Panc1 (cell line): ENCODE measurements at regions not wholly inside any gene's neighbourhood (a gene's known extent, or its start where the extent isn't known, plus 50 kb on each side); places are given as distances from the start of the nearest gene placed in this dataset.

Source experiments
- ATAC-seq: fragments of 200-7000 bp; cut with Tn5 transposase; 2 replicates; pipeline ENCODE4 v1.9.1; 2020; ENCODE audit warnings: mild to moderate bottlenecking, moderate library complexity
- BruUV-seq: library from RNA; stranded (reverse); fragments of 400-500 nt; replicated peaks from 2 replicates; lab custom pipeline; 2021; lab: Mats Ljungman, UMichigan
- CTCF ChIA-PET: fragments of 300-600 bp; sonication (Branson Sonifier 250); formaldehyde crosslinking; loops from one replicate; lab custom pipeline; 2022; ENCODE audit warnings: antibody characterized with exemption; lab: Charles Lee
- POLR2A ChIA-PET: fragments of 300-600 bp; sonication (Branson Sonifier 250); formaldehyde crosslinking; loops from one replicate; lab custom pipeline; 2022; ENCODE audit warnings: antibody characterized with exemption; lab: Charles Lee
- DNase-seq: peaks from one replicate; pipeline ENCODE4 v3.0.0-alpha.2; 2010; ENCODE audit warnings: low read depth, low spot score
- H3K27ac ChIP-seq: 2 replicates; pipeline ENCODE4 v1.5.1; 2011; ENCODE audit warnings: mild to moderate bottlenecking, low read length, inconsistent platforms
- H3K27me3 ChIP-seq: fragments of 200-500 bp; sonication (Bioruptor generic); 2 replicates; pipeline ENCODE4 v1.6.0; 2014; ENCODE audit warnings: low read length, inconsistent platforms; ENCODE audit not compliant: control insufficient read depth, insufficient read depth
- H3K36me3 ChIP-seq: fragments of 200-500 bp; sonication (Bioruptor generic); 2 replicates; pipeline ENCODE4 v1.5.1; 2014; ENCODE audit warnings: inconsistent platforms, mild to moderate bottlenecking, low read length, moderate library complexity; ENCODE audit not compliant: control insufficient read depth, insufficient read depth
- H3K4me1 ChIP-seq: 2 replicates; pipeline ENCODE4 v1.5.1; 2011; ENCODE audit warnings: inconsistent platforms, mild to moderate bottlenecking, low read length, moderate library complexity; ENCODE audit not compliant: control insufficient read depth, insufficient read depth
- H3K4me3 ChIP-seq, 2 experiments: 2 replicates each; pipeline ENCODE4 v1.5.1; 2011 to 2012; ENCODE audit warnings: low read depth in 2 of 2, low read length in 2 of 2, mild to moderate bottlenecking in 2 of 2, inconsistent platforms in 1 of 2, moderate library complexity in 1 of 2
- H3K9me3 ChIP-seq: fragments of 200-500 bp; sonication (Bioruptor generic); 2 replicates; pipeline ENCODE4 v1.5.1; 2014; ENCODE audit warnings: low read depth, mild to moderate bottlenecking, inconsistent platforms, low read length, moderate library complexity; ENCODE audit not compliant: control insufficient read depth, insufficient read depth
- POLR2AphosphoS5 ChIP-seq: IDR thresholded peaks from 2 replicates; pipeline ENCODE4 v1.6.1; 2012; ENCODE audit warnings: mild to moderate bottlenecking, low read depth, low read length, moderate library complexity
- SIN3A ChIP-seq: IDR thresholded peaks from 2 replicates; pipeline ENCODE4 v1.6.1; 2012; ENCODE audit warnings: low read depth, mild to moderate bottlenecking, low read length, moderate library complexity, borderline replicate concordance; ENCODE audit not compliant: insufficient read depth
- TCF7L2 ChIP-seq: IDR thresholded peaks from 2 replicates; pipeline ENCODE4 v1.6.1; 2011; ENCODE audit warnings: mild to moderate bottlenecking, low read depth, low read length, inconsistent platforms
- in situ Hi-C: cut with HindIII; loops from 2 replicates; pipeline ENCODE4 v1.10.0; 2016; ENCODE audit warnings: low sequenced_read_pairs, low pct_unique_long_range_greater_than_20kb
- intact Hi-C: fragments of 100-400 bp; cut with micrococcal nuclease; formaldehyde crosslinking; loops from one replicate; pipeline ENCODE4 v1.10.0; 2022; ENCODE audit not compliant: unreplicated experiment
- TF ChIP-seq, protein P1 (sequence below), 2 experiments: IDR thresholded peaks; 2 replicates each; pipeline ENCODE4 v1.6.1; 2011 to 2012; ENCODE audit warnings: low read depth in 2 of 2, control low read depth in 1 of 2, low read length in 1 of 2, mild to moderate bottlenecking in 1 of 2, moderate library complexity in 1 of 2; ENCODE audit not compliant: insufficient read depth in 1 of 2
- TF ChIP-seq, protein P2 (sequence below): fragments of 450-650 bp; IDR thresholded peaks from 2 replicates; pipeline ENCODE4 v1.5.1; 2017; ENCODE audit warnings: mild to moderate bottlenecking

DNA sequence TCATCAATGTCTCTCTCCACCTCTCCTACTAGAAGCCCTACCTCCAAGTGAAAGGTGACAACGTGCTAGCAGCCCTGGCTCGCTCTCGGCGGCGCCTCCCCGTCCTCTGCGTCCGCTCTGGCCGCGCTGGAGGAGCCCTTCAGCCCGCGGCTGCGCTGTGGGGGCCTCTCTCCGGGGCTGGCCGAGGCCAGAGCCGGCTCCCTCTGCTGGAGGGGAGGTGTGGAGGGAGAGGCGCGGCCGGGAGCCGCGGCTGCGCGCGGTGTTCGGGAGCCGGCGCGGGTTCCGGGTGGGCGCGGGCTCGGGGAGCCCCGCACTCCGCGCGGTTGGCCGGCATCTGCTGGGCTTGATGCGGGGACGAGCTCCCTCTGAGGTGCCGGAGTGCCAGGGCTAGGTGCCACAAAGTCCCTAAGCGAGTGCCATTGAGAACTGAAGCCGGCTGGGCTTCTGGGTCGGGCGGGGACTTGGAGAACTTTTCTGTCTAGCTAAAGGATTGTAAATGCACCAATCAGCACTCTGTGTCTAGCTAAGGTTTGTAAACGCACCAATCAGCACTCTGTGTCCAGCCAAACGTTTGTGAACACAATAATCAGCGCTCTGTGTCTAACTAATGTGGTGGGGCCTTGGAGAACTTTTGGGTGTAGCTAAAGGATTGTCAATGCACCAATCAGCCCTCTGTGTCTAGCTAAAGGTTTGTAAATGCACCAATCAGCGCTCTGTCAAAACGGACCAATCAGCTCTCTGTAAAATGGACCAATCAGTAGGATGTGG, 84.8 kb upstream of the ARRDC4 start:
- TF ChIP-seq, protein P1, sequence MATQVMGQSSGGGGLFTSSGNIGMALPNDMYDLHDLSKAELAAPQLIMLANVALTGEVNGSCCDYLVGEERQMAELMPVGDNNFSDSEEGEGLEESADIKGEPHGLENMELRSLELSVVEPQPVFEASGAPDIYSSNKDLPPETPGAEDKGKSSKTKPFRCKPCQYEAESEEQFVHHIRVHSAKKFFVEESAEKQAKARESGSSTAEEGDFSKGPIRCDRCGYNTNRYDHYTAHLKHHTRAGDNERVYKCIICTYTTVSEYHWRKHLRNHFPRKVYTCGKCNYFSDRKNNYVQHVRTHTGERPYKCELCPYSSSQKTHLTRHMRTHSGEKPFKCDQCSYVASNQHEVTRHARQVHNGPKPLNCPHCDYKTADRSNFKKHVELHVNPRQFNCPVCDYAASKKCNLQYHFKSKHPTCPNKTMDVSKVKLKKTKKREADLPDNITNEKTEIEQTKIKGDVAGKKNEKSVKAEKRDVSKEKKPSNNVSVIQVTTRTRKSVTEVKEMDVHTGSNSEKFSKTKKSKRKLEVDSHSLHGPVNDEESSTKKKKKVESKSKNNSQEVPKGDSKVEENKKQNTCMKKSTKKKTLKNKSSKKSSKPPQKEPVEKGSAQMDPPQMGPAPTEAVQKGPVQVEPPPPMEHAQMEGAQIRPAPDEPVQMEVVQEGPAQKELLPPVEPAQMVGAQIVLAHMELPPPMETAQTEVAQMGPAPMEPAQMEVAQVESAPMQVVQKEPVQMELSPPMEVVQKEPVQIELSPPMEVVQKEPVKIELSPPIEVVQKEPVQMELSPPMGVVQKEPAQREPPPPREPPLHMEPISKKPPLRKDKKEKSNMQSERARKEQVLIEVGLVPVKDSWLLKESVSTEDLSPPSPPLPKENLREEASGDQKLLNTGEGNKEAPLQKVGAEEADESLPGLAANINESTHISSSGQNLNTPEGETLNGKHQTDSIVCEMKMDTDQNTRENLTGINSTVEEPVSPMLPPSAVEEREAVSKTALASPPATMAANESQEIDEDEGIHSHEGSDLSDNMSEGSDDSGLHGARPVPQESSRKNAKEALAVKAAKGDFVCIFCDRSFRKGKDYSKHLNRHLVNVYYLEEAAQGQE (IDR thresholded peaks at IDR 0.05; ENCODE audit: insufficient read depth in 1 of 2, low read depth in 2 of 2, low read length in 1 of 2): no peak
- TF ChIP-seq POLR2AphosphoS5: no peak
- TF ChIP-seq SIN3A: no peak
- TF ChIP-seq TCF7L2: no peak
- TF ChIP-seq, protein P2, sequence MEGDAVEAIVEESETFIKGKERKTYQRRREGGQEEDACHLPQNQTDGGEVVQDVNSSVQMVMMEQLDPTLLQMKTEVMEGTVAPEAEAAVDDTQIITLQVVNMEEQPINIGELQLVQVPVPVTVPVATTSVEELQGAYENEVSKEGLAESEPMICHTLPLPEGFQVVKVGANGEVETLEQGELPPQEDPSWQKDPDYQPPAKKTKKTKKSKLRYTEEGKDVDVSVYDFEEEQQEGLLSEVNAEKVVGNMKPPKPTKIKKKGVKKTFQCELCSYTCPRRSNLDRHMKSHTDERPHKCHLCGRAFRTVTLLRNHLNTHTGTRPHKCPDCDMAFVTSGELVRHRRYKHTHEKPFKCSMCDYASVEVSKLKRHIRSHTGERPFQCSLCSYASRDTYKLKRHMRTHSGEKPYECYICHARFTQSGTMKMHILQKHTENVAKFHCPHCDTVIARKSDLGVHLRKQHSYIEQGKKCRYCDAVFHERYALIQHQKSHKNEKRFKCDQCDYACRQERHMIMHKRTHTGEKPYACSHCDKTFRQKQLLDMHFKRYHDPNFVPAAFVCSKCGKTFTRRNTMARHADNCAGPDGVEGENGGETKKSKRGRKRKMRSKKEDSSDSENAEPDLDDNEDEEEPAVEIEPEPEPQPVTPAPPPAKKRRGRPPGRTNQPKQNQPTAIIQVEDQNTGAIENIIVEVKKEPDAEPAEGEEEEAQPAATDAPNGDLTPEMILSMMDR: no peak
- POLR2A ChIA-PET: no interaction called here
- in situ Hi-C loops: no loop called here
- no peaks in the 10 kb centered on the region for H3K9me3 ChIP-seq
- no peak overlapping the region for H3K27ac ChIP-seq
- no peaks in the 10 kb centered on the region for H3K27me3 ChIP-seq
- no TSS peak for BruUV-seq
- ATAC-seq (no peak), DNase-seq (no peak)
- H3K4me3 ChIP-seq: peak overlapping the region in 1 of 2 experiments; percentile 11; a peak in 1 of 4 replicates
- intact Hi-C loops: no loop called here
- H3K4me1 ChIP-seq: no peaks in the 10 kb centered on the region
- no peaks in the 10 kb centered on the region for H3K36me3 ChIP-seq
- CTCF ChIA-PET: no interaction called here

DNA sequence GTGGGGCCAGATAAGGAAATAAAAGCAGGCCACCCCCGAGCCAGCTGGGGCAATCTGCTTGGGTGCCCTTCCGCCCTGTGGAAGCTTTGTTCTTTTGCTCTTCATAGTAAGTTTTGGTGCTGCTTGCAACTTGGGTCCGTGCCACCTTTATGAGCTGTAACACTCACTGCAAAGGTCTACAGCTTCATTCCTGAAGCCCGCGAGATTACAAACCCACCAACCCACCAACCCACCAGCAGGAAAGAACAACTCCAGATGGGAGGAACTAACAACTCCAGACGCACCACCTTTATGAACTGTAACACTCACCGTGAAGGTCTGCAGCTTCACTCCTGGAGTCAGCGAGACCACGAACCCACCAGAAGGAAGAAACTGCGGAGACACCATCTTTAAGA, 84.2 kb upstream of the ARRDC4 start:
- no peaks in the 10 kb centered on the region for H3K36me3 ChIP-seq
- intact Hi-C loops (no loop called here), in situ Hi-C loops (no loop called here)
- no peaks in the 10 kb centered on the region for H3K4me1 ChIP-seq
- no peak overlapping the region for H3K27ac ChIP-seq
- ChIA-PET CTCF (no interaction called here), POLR2A (no interaction called here)
- no peaks in the 10 kb centered on the region for H3K27me3 ChIP-seq
- H3K4me3 ChIP-seq: no peak overlapping the region
- DNase-seq (no peak), ATAC-seq (no peak)
- H3K9me3 ChIP-seq: no peaks in the 10 kb centered on the region
- TF ChIP-seq, protein P2: no peak
- no peak for TF ChIP-seq TCF7L2
- TF ChIP-seq POLR2AphosphoS5: no peak
- TF ChIP-seq, protein P1 (IDR thresholded peaks at IDR 0.05; ENCODE audit: insufficient read depth in 1 of 2, low read depth in 2 of 2, low read length in 1 of 2): no peak
- no peak for TF ChIP-seq SIN3A
- BruUV-seq: no TSS peak
